Common myeloid progenitor, CD34-positive (primary cell): ENCODE measurements at regions not wholly inside any gene's neighbourhood (a gene's known extent, or its start where the extent isn't known, plus 50 kb on each side); places are given as distances from the start of the nearest gene placed in this dataset.
A peak's percentile ranks its signal among the peaks of the same experiment; 100 is the strongest.

Experiments used
- CTCF ChIA-PET: fragments of 350-600 bp; sonication (Branson Sonifier 250); formaldehyde crosslinking; loops from one replicate; lab custom pipeline; 2021; ENCODE audit warnings: antibody characterized with exemption; lab: Charles Lee
- POLR2A ChIA-PET: fragments of 350-600 bp; sonication (Branson Sonifier 250); formaldehyde crosslinking; loops from one replicate; lab custom pipeline; 2021; ENCODE audit warnings: antibody characterized with exemption; lab: Charles Lee
- DNase-seq, 3 donors: peaks; one replicate each; pipeline versions ENCODE4 v3.0.0 to v3.0.0-alpha.2; 2013
- H3K27ac ChIP-seq, 2 experiments: 1 replicate in 1 of 2; 2 replicates in 1 of 2; pipeline ENCODE4 v1.7.0; 2013; ENCODE audit warnings: inconsistent platforms in 2 of 2, low read length in 2 of 2, mild to moderate bottlenecking in 2 of 2, low read depth in 1 of 2, moderate library complexity in 1 of 2; ENCODE audit not compliant: severe bottlenecking in 2 of 2, insufficient read depth in 1 of 2, poor library complexity in 1 of 2
- H3K27me3 ChIP-seq, 5 experiments: replicated peaks in 2 of 5; 1 replicate in 3 of 5; 2 replicates in 2 of 5; pipeline versions ENCODE4 v1.6.1 to v1.7.0; 2013; ENCODE audit warnings: low read length in 4 of 5, mild to moderate bottlenecking in 2 of 5, moderate library complexity in 2 of 5, inconsistent platforms in 1 of 5; ENCODE audit not compliant: insufficient read depth in 5 of 5, control insufficient read depth in 4 of 5
- H3K36me3 ChIP-seq, 4 experiments: 1 replicate in 2 of 4; 2 replicates in 2 of 4; pipeline versions ENCODE4 v1.6.1 to v1.7.0; 2013; ENCODE audit warnings: low read length in 3 of 4, control low read depth in 1 of 4, mild to moderate bottlenecking in 1 of 4; ENCODE audit not compliant: control insufficient read depth in 4 of 4, insufficient read depth in 4 of 4
- H3K4me1 ChIP-seq, 4 experiments: 1 replicate in 3 of 4; 2 replicates in 1 of 4; pipeline versions ENCODE4 v1.6.1 to v1.7.1; 2013; ENCODE audit warnings: low read length in 3 of 4, mild to moderate bottlenecking in 3 of 4, control low read depth in 1 of 4, inconsistent platforms in 1 of 4, moderate library complexity in 1 of 4; ENCODE audit not compliant: control insufficient read depth in 4 of 4, insufficient read depth in 4 of 4; ENCODE audit errors: control extremely low read depth in 1 of 4
- H3K4me3 ChIP-seq, 7 experiments: 1 replicate in 4 of 7; 2 replicates in 3 of 7; pipeline versions ENCODE4 v1.5.1 to v1.7.0; 2013; ENCODE audit warnings: mild to moderate bottlenecking in 7 of 7, low read length in 6 of 7, moderate library complexity in 6 of 7, inconsistent platforms in 2 of 7, low read depth in 2 of 7, control low read depth in 1 of 7; ENCODE audit not compliant: insufficient read depth in 4 of 7, control insufficient read depth in 1 of 7; ENCODE audit errors: extremely low read depth in 1 of 7
- H3K9me3 ChIP-seq, 5 experiments: 1 replicate in 4 of 5; 2 replicates in 1 of 5; pipeline versions ENCODE4 v1.6.1 to v1.7.1; 2013; ENCODE audit warnings: low read length in 4 of 5, mild to moderate bottlenecking in 2 of 5, inconsistent platforms in 1 of 5, low read depth in 1 of 5, moderate library complexity in 1 of 5; ENCODE audit not compliant: control insufficient read depth in 4 of 5, insufficient read depth in 2 of 5; ENCODE audit errors: control extremely low read depth in 1 of 5
- WGBS: methylation state at CpG from one replicate; pipeline ENCODE4 v1.1.5; 2013; ENCODE audit not compliant: insufficient coverage; 5-methylcytosine and 5-hydroxymethylcytosine counted together

- Histone ChIP-seq H3K36me3 (no peaks in the 10 kb centered on the region), H3K4me1 (no peaks in the 10 kb centered on the region), H3K27me3 (no peaks in the 10 kb centered on the region), H3K9me3 (no peaks in the 10 kb centered on the region), H3K4me3 (no peak overlapping the region), H3K27ac (no peak overlapping the region)
- ChIA-PET CTCF (no interaction called here), POLR2A (no interaction called here)
- no peak for DNase-seq
Measured at GRCh38 chr16:26317885-26318284, 626.1 kb downstream of the HS3ST4 start.

- CTCF ChIA-PET: no interaction called here
- no peaks in the 10 kb centered on the region for H3K27me3 ChIP-seq
- POLR2A ChIA-PET: no interaction called here
- no peak for DNase-seq
- peaks cover 0 to 3% (median 0%) of the 10 kb centered on the region in 4 experiments for H3K4me1 ChIP-seq
- no peak overlapping the region for H3K4me3 ChIP-seq
- H3K36me3 ChIP-seq: no peaks in the 10 kb centered on the region
- H3K9me3 ChIP-seq: peaks cover 0 to 10% (median 4%) of the 10 kb centered on the region in 5 experiments
- no peak overlapping the region for H3K27ac ChIP-seq
- no CpG with 5 or more reads among the region's 1 CpG for WGBS
Measured at GRCh38 chr16:26330654-26331053, 638.9 kb downstream of the HS3ST4 start.

DNA sequence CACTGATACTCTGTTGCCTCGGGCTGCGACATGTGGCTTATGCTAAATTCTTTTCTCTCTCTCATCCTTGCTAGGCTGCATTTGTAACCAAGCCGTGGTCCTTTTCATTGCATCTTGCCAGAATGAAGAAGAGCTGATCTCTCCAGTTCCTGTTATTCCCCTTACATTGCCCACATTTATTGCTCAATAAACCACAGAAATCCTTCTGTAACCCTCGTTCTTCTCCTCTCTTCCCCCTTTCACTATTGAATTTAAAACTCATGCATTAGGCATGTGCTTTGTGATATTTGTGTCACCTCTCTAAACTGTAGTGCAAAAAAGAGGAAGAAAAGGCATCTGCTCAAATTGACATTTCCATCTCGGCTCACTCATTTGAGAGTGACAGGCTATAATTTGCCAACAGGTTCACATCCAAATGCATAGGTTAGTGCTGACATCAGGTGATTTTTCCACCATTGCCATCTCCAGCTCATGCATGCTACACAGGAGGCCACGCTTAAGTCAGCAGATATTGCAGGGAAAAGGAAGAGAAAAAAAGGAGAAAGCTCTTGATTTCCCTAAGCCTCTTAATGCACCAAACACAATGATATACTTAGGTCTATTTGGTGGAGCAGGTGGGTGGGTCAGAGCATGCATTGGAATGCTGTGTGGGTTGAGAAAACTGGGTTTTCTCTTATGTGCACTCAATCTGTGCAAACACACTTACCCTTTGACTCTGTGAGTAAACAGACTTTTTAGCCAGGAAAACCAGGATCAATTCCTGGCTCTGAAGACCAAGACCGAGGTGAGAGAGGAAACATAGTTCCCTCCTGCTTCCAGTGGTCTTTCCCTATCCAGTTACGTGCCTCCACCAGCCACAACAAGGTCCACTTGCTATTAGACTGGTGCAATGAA is 642.7 kb downstream of the HS3ST4 start:
- Histone ChIP-seq H3K4me3 (no peak overlapping the region), H3K27ac (no peak overlapping the region), H3K36me3 (no peaks in the 10 kb centered on the region), H3K4me1 (peaks cover 0 to 3% (median 0%) of the 10 kb centered on the region in 4 experiments), H3K9me3 (no peaks in the 10 kb centered on the region), H3K27me3 (no peaks in the 10 kb centered on the region)
- ChIA-PET CTCF (no interaction called here), POLR2A (no interaction called here)
- 44% methylated on average over 6 of the region's 8 CpGs for WGBS
- DNase-seq: peak; percentile 2 to 32 (median 22)

DNA sequence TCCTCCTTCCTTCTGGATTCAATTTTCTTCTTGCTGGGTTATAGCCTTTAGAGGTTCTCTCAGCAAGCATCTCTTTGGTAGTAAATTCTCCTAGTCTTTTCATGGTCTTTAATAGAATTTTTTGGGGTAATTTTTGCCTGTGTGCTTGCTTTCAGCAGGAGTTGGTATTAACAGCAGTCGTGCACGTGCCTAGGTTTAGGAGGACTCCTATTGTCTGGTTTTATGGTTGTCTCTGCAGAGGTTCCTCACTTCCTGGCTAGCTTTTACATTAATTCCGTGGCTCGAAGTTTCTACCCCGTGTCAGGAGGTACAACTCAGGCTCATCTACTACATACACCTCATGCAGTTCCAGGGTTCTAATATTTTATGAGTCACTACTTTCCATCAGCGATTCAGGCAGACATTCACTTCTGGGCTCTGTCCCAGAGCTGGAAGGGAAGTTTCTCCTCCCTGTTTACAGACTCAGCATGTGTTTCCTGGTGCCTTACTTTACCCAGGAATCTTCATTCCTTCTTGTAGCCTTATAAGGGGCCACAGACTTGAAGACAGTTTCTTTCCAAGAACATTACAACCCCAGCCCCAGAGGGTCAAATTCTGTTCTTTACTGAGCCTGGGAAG is 643.6 kb downstream of the HS3ST4 start:
- CTCF ChIA-PET: no interaction called here
- peaks cover 0 to 3% (median 0%) of the 10 kb centered on the region in 4 experiments for H3K4me1 ChIP-seq
- H3K27ac ChIP-seq: no peak overlapping the region
- no peaks in the 10 kb centered on the region for H3K27me3 ChIP-seq
- H3K4me3 ChIP-seq: no peak overlapping the region
- no peaks in the 10 kb centered on the region for H3K9me3 ChIP-seq
- no peak for DNase-seq
- 85% methylated on average over 4 of the region's 6 CpGs for WGBS
- no peaks in the 10 kb centered on the region for H3K36me3 ChIP-seq
- POLR2A ChIA-PET: no interaction called here

GRCh38 chr16:26342621-26343020 is 650.9 kb downstream of the HS3ST4 start:
- no peak for DNase-seq
- no peaks in the 10 kb centered on the region for H3K4me1 ChIP-seq
- CTCF ChIA-PET: no interaction called here
- H3K4me3 ChIP-seq: no peak overlapping the region
- H3K27me3 ChIP-seq: no peaks in the 10 kb centered on the region
- 91% methylated on average over 6 of the region's 6 CpGs for WGBS
- no peak overlapping the region for H3K27ac ChIP-seq
- no peaks in the 10 kb centered on the region for H3K36me3 ChIP-seq
- POLR2A ChIA-PET: no interaction called here
- H3K9me3 ChIP-seq: no peaks in the 10 kb centered on the region

- H3K4me1 ChIP-seq: no peaks in the 10 kb centered on the region
- ChIA-PET POLR2A (no interaction called here), CTCF (no interaction called here)
- H3K9me3 ChIP-seq: no peaks in the 10 kb centered on the region
- 86% methylated on average over 2 of the region's 4 CpGs for WGBS
- H3K27me3 ChIP-seq: no peaks in the 10 kb centered on the region
- no peaks in the 10 kb centered on the region for H3K36me3 ChIP-seq
- H3K27ac ChIP-seq: no peak overlapping the region
- no peak for DNase-seq
- no peak overlapping the region for H3K4me3 ChIP-seq
Measured at GRCh38 chr16:26344240-26344776, 652.5 kb downstream of the HS3ST4 start.

DNA sequence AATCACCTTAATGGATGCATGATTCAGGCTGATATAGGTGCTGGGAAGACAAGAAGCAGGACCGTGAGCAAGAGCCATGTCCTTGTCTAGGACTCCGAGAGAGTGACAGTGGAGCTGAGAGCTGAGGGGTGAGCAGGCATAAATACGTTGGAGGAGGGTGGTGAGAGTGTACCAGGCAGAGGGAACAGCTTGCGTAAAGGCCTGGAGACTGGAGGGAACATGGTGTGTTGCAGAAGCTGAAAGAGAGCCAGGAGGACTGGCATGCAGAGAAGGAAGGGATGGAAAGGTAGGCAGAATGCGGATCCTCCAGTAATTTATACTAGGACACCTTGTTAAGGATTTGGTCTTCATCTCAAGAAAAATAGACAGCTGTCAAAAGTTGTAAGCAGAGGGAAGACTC is 653.2 kb downstream of the HS3ST4 start:
- Histone ChIP-seq H3K4me3 (no peak overlapping the region), H3K36me3 (no peaks in the 10 kb centered on the region), H3K9me3 (no peaks in the 10 kb centered on the region), H3K27ac (no peak overlapping the region), H3K4me1 (no peaks in the 10 kb centered on the region), H3K27me3 (no peaks in the 10 kb centered on the region)
- ChIA-PET POLR2A (no interaction called here), CTCF (no interaction called here)
- no peak for DNase-seq
- 87% methylated on average over 4 of the region's 5 CpGs for WGBS
